GM12875 (cell line): ENCODE measurements at regions not wholly inside any gene's neighbourhood (a gene's known extent, or its start where the extent isn't known, plus 50 kb on each side); places are given as distances from the start of the nearest gene placed in this dataset.

Experiments
- H3K4me3 ChIP-seq: one replicate; pipeline ENCODE4 v1.5.1; 2011; ENCODE audit warnings: low read depth, low read length, control low read depth
- CTCF ChIP-seq: IDR thresholded peaks from 2 replicates; pipeline ENCODE4 v1.5.1; 2011; ENCODE audit warnings: low read depth, mild to moderate bottlenecking, control low read depth, inconsistent platforms, low read length, moderate library complexity, borderline replicate concordance; ENCODE audit not compliant: insufficient read depth

- no peak for TF ChIP-seq CTCF
- H3K4me3 ChIP-seq, result no peak overlapping the region
Observed at GRCh38 chr6:154908723-154909122, 86.4 kb upstream of the TIAM2 start.

- no peak for TF ChIP-seq CTCF
- no peak overlapping the region for H3K4me3 ChIP-seq
Observed at GRCh38 chr6:154909311-154909710, 85.8 kb upstream of the TIAM2 start.

GRCh38 chr6:154909821-154910220 is 85.3 kb upstream of the TIAM2 start:
- no peak for TF ChIP-seq CTCF
- no peak overlapping the region for H3K4me3 ChIP-seq

GRCh38 chr6:154914288-154914687 is 80.8 kb upstream of the TIAM2 start:
- H3K4me3 ChIP-seq, result no peak overlapping the region
- no peak for TF ChIP-seq CTCF

- TF ChIP-seq CTCF, result no peak
- no peak overlapping the region for H3K4me3 ChIP-seq
Observed at GRCh38 chr6:154916857-154917256, 78.3 kb upstream of the TIAM2 start.

GRCh38 chr6:154917941-154918340 is 77.2 kb upstream of the TIAM2 start:
- no peak for TF ChIP-seq CTCF
- no peak overlapping the region for H3K4me3 ChIP-seq

- TF ChIP-seq CTCF, result no peak
Observed at GRCh38 chr6:154919806-154920205, 75.3 kb upstream of the TIAM2 start.

More at GRCh38 chr6:154919806-154920205, 75.3 kb upstream of the TIAM2 start:
- no peak overlapping the region for H3K4me3 ChIP-seq
